Stimulated activated naive CD8-positive, alpha-beta T cell treated with anti-CD3 and anti-CD28 coated beads, Interleukin-15, Interleukin-2, amounts not matched to agents 100 ng/mL and 50 ng/mL, for 24 hours (primary cell): ENCODE measurements at regions not wholly inside any gene's neighbourhood (a gene's known extent, or its start where the extent isn't known, plus 50 kb on each side); places are given as distances from the start of the nearest gene placed in this dataset.
"Not testable (repeated sequence)": the region's sequence is repeated elsewhere in the genome, so short reads cannot be mapped to it uniquely, and the experiment has no call there.

Source experiments
- H3K27ac Mint-ChIP-seq: one replicate; pipeline ENCODE4 v1.8.0; 2021; ENCODE audit warnings: mild to moderate bottlenecking, mixed read lengths
- H3K27me3 Mint-ChIP-seq: one replicate; pipeline ENCODE4 v1.8.0; 2021; ENCODE audit warnings: mixed read lengths
- H3K36me3 Mint-ChIP-seq: one replicate; pipeline ENCODE4 v1.8.0; 2021; ENCODE audit warnings: low read depth, mixed read lengths
- H3K4me1 Mint-ChIP-seq: one replicate; pipeline ENCODE4 v1.8.0; 2021; ENCODE audit warnings: low read depth, mixed read lengths
- H3K4me3 Mint-ChIP-seq: one replicate; pipeline ENCODE4 v1.8.0; 2021; ENCODE audit warnings: mild to moderate bottlenecking, mixed read lengths
- H3K9me3 Mint-ChIP-seq: one replicate; pipeline ENCODE4 v1.8.0; 2021; ENCODE audit warnings: mixed read lengths

GRCh38 chr5:67552773-67553172, 356.2 kb upstream of the CD180 start:
- Mint-ChIP-seq H3K27ac (no peak overlapping the region), H3K27me3 (no peaks in the 10 kb centered on the region), H3K9me3 (no peaks in the 10 kb centered on the region), H3K4me1 (no peaks in the 10 kb centered on the region), H3K4me3 (no peak overlapping the region), H3K36me3 (no peaks in the 10 kb centered on the region)

DNA sequence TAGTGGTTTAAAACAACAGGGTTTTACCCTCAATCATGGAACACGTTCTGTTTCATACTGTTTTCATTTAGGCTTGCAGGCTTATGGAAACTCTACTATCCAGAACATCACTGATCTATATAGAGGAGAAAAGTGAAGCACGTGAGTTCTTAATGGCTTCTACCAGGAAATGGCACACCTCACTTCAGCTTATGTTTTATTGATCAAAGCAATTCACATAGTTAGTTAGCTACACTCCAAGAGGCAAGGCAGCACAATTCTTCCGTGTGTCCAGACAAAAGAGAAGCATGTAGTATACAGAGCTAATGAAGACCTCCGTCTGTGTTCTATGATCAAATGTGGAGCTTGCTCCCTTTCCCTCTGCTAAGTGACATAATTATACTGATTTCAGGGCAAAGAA, 353.3 kb upstream of the CD180 start:
- no peak overlapping the region for H3K4me3 Mint-ChIP-seq
- no peaks in the 10 kb centered on the region for H3K9me3 Mint-ChIP-seq
- H3K27me3 Mint-ChIP-seq: no peaks in the 10 kb centered on the region
- no peaks in the 10 kb centered on the region for H3K36me3 Mint-ChIP-seq
- H3K4me1 Mint-ChIP-seq: no peaks in the 10 kb centered on the region
- H3K27ac Mint-ChIP-seq: no peak overlapping the region

- H3K27me3 Mint-ChIP-seq: no peaks in the 10 kb centered on the region
Measured at GRCh38 chr5:67549296-67549618, 352.7 kb upstream of the CD180 start.

GRCh38 chr5:67548520-67549295, 352.1 kb upstream of the CD180 start:
- Mint-ChIP-seq H3K27ac (no peak overlapping the region), H3K27me3 (no peaks in the 10 kb centered on the region), H3K4me1 (no peaks in the 10 kb centered on the region), H3K9me3 (no peaks in the 10 kb centered on the region), H3K36me3 (no peaks in the 10 kb centered on the region), H3K4me3 (no peak overlapping the region)

More at GRCh38 chr5:67549296-67549618, 352.7 kb upstream of the CD180 start:
- Mint-ChIP-seq H3K9me3 (no peaks in the 10 kb centered on the region), H3K4me3 (no peak overlapping the region), H3K27ac (no peak overlapping the region), H3K4me1 (no peaks in the 10 kb centered on the region), H3K36me3 (no peaks in the 10 kb centered on the region)

- Mint-ChIP-seq H3K4me3 (no peak overlapping the region), H3K27ac (no peak overlapping the region), H3K27me3 (no peaks in the 10 kb centered on the region), H3K4me1 (peaks cover 4% of the 10 kb centered on the region), H3K9me3 (no peaks in the 10 kb centered on the region), H3K36me3 (no peaks in the 10 kb centered on the region)
Measured at GRCh38 chr5:67547682-67548081, 351.1 kb upstream of the CD180 start.

DNA sequence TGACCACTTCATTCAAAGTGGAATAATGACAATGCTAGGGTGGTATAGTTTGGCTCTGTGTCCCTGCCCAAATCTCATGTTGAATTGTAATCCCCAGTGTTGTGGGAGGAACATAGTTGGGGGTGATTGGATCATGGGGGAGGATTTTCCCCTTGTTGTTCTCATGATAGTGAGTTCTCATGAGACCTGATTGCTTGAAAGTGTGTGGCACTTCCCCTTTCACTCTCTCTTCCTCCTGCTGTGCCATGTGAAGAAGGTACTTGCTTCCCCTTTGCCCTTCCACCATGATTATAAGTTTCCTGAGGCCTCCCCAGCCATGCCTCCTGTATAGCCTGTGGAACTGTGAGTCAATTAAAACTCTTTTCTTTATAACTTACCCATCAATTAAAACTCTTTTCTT, 348.3 kb upstream of the CD180 start:
- not testable (repeated sequence) for H3K27ac Mint-ChIP-seq, H3K9me3 Mint-ChIP-seq, H3K4me3 Mint-ChIP-seq, H3K36me3 Mint-ChIP-seq, H3K27me3 Mint-ChIP-seq
- peaks cover 10% of the 10 kb centered on the region for H3K4me1 Mint-ChIP-seq

DNA sequence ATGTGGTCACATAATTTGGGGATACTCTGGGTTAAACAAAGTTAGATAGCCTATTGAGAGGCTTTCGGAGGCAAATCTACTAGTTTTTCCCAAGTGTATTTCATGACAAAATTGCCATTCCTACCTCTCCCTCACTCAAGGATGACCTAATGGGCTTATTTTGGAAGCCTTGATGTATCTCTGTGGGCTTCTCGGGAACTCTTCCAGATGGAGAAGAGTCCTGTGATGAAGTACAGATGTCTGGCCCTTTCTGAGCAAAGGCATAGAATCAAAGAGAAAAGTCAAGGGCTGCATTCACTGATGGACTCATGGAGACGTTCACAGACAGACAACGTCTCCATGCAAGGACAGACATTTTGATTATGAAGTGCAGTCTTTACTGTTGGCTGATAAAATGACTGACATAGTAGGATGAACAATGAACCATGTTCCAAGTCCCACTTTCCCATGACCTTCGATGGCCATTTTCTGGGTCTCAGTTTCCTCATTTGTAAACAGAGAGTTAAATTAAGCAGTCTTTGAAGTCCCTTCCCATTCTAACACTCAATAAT, 347.2 kb upstream of the CD180 start:
- no peaks in the 10 kb centered on the region for H3K27me3 Mint-ChIP-seq
- H3K9me3 Mint-ChIP-seq: no peaks in the 10 kb centered on the region
- H3K4me3 Mint-ChIP-seq: no peak overlapping the region
- H3K27ac Mint-ChIP-seq: no peak overlapping the region
- H3K36me3 Mint-ChIP-seq: no peaks in the 10 kb centered on the region
- peaks cover 10% of the 10 kb centered on the region for H3K4me1 Mint-ChIP-seq

GRCh38 chr5:67542479-67542878, 345.9 kb upstream of the CD180 start:
- H3K27ac Mint-ChIP-seq: peak overlapping the region; percentile 79
- no peak overlapping the region for H3K4me3 Mint-ChIP-seq
- H3K9me3 Mint-ChIP-seq: no peaks in the 10 kb centered on the region
- no peaks in the 10 kb centered on the region for H3K27me3 Mint-ChIP-seq
- H3K36me3 Mint-ChIP-seq: no peaks in the 10 kb centered on the region
- peaks cover 10% of the 10 kb centered on the region for H3K4me1 Mint-ChIP-seq

DNA sequence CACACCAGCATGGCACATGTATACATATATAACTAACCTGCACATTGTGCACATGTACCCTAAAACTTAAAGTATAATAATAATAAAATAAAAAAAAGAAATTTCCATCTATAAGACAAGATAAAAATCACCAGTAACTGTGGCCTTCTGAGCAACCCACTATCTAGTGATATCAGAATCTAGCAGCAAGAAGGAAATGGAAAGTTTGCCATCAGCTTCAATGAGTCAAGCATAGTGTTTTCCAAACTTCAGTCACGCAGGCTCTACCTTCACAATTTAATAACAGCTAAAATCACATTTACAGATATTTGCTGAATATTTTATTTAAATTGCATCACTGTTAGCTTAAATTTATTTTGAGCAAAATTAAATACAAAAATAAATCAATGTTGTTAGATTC, 345.3 kb upstream of the CD180 start:
- Mint-ChIP-seq H3K36me3 (no peaks in the 10 kb centered on the region), H3K9me3 (no peaks in the 10 kb centered on the region), H3K27ac (peak overlapping the region; percentile 79), H3K4me3 (no peak overlapping the region), H3K27me3 (no peaks in the 10 kb centered on the region), H3K4me1 (peaks cover 10% of the 10 kb centered on the region)

GRCh38 chr5:67538855-67539506, 342.4 kb upstream of the CD180 start:
- Mint-ChIP-seq H3K4me1 (peaks cover 10% of the 10 kb centered on the region), H3K4me3 (no peak overlapping the region)

GRCh38 chr5:67537439-67538148, 341.0 kb upstream of the CD180 start:
- no peaks in the 10 kb centered on the region for H3K36me3 Mint-ChIP-seq
- H3K9me3 Mint-ChIP-seq: no peaks in the 10 kb centered on the region
- H3K4me1 Mint-ChIP-seq: peaks cover 5% of the 10 kb centered on the region
- no peak overlapping the region for H3K4me3 Mint-ChIP-seq
- H3K27me3 Mint-ChIP-seq: no peaks in the 10 kb centered on the region
- H3K27ac Mint-ChIP-seq: no peak overlapping the region

More at GRCh38 chr5:67538855-67539506, 342.4 kb upstream of the CD180 start:
- Mint-ChIP-seq H3K27me3 (no peaks in the 10 kb centered on the region), H3K27ac (no peak overlapping the region), H3K9me3 (no peaks in the 10 kb centered on the region), H3K36me3 (no peaks in the 10 kb centered on the region)

DNA sequence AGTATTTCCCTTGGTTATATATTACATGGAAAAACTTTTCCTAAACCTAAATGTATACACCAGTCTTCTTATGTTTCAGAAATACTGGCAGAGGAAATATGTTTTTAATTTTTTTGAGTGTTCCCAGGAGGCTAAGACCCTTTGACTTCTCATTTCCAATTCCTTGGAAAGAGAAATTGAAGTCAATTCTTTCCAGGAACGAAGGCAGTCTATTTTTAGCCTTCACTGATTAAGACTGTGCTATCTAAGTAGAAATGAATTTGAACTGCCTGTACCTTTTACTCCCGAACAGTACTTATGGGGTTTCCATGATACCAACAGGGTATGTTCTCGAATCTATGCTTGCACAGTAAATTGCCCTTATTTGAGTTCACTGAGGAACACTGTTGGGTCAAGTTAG, 340.3 kb upstream of the CD180 start:
- Mint-ChIP-seq H3K27ac (no peak overlapping the region), H3K36me3 (no peaks in the 10 kb centered on the region), H3K27me3 (no peaks in the 10 kb centered on the region), H3K4me1 (no peaks in the 10 kb centered on the region), H3K4me3 (no peak overlapping the region), H3K9me3 (no peaks in the 10 kb centered on the region)

GRCh38 chr5:67530609-67531255, 334.1 kb upstream of the CD180 start:
- Mint-ChIP-seq H3K27me3 (no peaks in the 10 kb centered on the region), H3K4me1 (no peaks in the 10 kb centered on the region), H3K27ac (no peak overlapping the region), H3K36me3 (no peaks in the 10 kb centered on the region), H3K4me3 (no peak overlapping the region), H3K9me3 (peaks cover 5% of the 10 kb centered on the region)

DNA sequence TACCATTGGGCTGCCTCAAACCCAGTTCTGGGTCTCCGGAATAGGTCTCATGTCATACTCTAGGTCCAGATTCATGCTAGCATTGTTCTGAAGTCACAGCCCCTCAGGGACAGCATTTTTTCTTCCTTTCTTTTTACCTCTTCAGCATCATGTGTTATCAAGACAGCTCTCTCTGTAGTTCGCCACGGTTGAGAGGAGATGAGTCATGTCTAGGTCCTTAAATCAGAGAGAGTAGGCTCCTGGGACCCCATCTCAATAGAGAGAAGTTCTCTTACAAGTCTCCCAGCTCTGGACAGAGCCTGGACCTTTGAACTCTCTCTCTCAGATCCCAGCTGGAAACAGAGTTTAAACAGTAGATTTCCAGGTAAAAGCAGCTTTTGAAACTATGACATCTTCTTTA, 332.4 kb upstream of the CD180 start:
- Mint-ChIP-seq H3K4me3 (no peak overlapping the region), H3K27ac (no peak overlapping the region), H3K27me3 (no peaks in the 10 kb centered on the region), H3K9me3 (peaks cover 5% of the 10 kb centered on the region), H3K4me1 (no peaks in the 10 kb centered on the region), H3K36me3 (no peaks in the 10 kb centered on the region)

DNA sequence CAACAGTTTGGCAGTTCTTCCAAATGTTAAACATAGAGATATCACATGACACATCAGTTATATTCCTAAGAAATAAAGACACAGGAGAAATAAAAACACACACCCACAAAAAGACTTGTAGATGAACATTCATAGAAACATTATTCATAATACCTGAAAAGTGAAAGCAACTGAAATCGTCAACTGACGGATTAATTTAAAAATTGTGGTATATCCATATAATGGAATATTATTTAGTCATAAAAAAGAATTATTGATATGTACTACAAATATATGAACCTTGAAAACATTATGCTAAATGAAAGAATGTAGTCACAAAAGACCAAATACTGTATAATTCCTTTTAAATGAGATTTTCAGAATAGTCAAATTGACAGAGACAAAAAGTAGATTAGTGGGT, 330.2 kb upstream of the CD180 start:
- Mint-ChIP-seq H3K4me3 (no peak overlapping the region), H3K9me3 (peaks cover 5% of the 10 kb centered on the region), H3K36me3 (no peaks in the 10 kb centered on the region), H3K27ac (no peak overlapping the region), H3K4me1 (no peaks in the 10 kb centered on the region), H3K27me3 (no peaks in the 10 kb centered on the region)
